CD4-positive, alpha-beta T cell treated with Interleukin-1 beta for 1 hour (primary cell): ENCODE measurements at regions not wholly inside any gene's neighbourhood (a gene's known extent, or its start where the extent isn't known, plus 50 kb on each side); places are given as distances from the start of the nearest gene placed in this dataset.

ENCODE experiments used
- DNase-seq, 2 donors: peaks; one replicate each; pipeline ENCODE4 v3.0.0-alpha.2; 2020 to 2022

GRCh38 chrX:68918202-68918601 is 89.4 kb downstream of the EFNB1 start:
- DNase-seq: no peak

GRCh38 chrX:68917799-68918198 is 89.0 kb downstream of the EFNB1 start:
- DNase-seq: no peak

- no peak for DNase-seq
Observed at GRCh38 chrX:68916891-68917290, 88.1 kb downstream of the EFNB1 start.

- no peak for DNase-seq
Observed at GRCh38 chrX:68915778-68916177, 87.0 kb downstream of the EFNB1 start.

GRCh38 chrX:68914479-68914946 is 85.7 kb downstream of the EFNB1 start:
- no peak for DNase-seq

GRCh38 chrX:68913249-68913547 is 84.4 kb downstream of the EFNB1 start:
- no peak for DNase-seq

GRCh38 chrX:68912113-68912512 is 83.3 kb downstream of the EFNB1 start:
- no peak for DNase-seq

GRCh38 chrX:68910731-68911428 is 82.1 kb downstream of the EFNB1 start:
- no peak for DNase-seq

GRCh38 chrX:68909945-68910344 is 81.1 kb downstream of the EFNB1 start:
- no peak for DNase-seq

GRCh38 chrX:68908071-68908470 is 79.2 kb downstream of the EFNB1 start:
- no peak for DNase-seq

GRCh38 chrX:68902706-68903504 is 74.1 kb downstream of the EFNB1 start:
- DNase-seq: no peak

- no peak for DNase-seq
Observed at GRCh38 chrX:68901519-68901918, 72.7 kb downstream of the EFNB1 start.

GRCh38 chrX:68898598-68898997 is 69.8 kb downstream of the EFNB1 start:
- DNase-seq: no peak

- no peak for DNase-seq
Observed at GRCh38 chrX:68897118-68897945, 68.5 kb downstream of the EFNB1 start.

GRCh38 chrX:68896581-68896980 is 67.8 kb downstream of the EFNB1 start:
- DNase-seq: no peak

GRCh38 chrX:68895778-68896177 is 67.0 kb downstream of the EFNB1 start:
- no peak for DNase-seq

- DNase-seq: no peak
Observed at GRCh38 chrX:68895341-68895755, 66.5 kb downstream of the EFNB1 start.

- no peak for DNase-seq
Observed at GRCh38 chrX:68894513-68895340, 65.9 kb downstream of the EFNB1 start.

- no peak for DNase-seq
Observed at GRCh38 chrX:68894142-68894512, 65.3 kb downstream of the EFNB1 start.

- no peak for DNase-seq
Observed at GRCh38 chrX:68892651-68893050, 63.8 kb downstream of the EFNB1 start.

- DNase-seq: no peak
Observed at GRCh38 chrX:68892134-68892533, 63.3 kb downstream of the EFNB1 start.
